Bone marrow (tissue), 2 donors: ENCODE measurements at regions not wholly inside any gene's neighbourhood (a gene's known extent, or its start where the extent isn't known, plus 50 kb on each side); places are given as distances from the start of the nearest gene placed in this dataset.

Experiments used
- DNase-seq, 2 donors: peaks; one replicate each; lab custom pipeline; 2025; lab: John Stamatoyannopoulos, UW

DNA sequence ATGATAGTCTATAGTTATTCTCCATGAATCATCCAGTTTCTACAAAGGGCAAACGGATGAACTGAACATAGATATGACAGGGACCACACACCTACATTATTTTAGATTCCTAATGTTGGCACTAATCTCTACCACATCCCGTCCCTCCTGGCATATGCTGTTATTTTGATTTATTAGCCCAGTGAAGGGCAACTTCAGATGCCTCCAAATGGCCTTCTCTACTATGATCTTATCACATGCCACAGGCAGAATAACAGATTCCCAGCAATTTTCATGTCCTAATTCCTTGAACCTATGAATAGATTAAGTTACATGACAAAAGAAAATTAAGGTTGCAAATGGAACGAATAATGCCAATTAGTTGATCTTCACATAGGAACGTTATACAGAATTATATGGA is 474.7 kb downstream of the ANKRD7 start:
- DNase-seq: no peak

DNA sequence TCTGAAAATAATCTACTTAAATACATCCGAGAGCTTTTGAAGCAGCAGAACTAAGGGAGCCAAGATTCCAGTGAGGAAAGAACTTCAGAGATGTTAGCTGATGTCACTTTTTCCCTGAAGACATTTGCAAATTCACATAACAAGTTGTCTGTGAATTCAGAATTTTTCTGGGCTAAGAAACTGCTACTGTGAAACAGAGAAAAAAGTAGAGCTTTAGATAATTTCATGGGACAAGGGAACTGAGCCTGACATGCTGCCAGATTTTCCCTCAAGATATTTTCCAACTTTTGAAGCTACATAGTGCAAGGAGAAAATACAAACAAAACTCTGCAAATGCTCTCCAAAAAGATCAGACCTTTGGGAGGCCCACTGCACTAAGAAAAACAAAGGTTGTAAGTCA is 484.2 kb downstream of the ANKRD7 start:
- DNase-seq: no peak

DNA sequence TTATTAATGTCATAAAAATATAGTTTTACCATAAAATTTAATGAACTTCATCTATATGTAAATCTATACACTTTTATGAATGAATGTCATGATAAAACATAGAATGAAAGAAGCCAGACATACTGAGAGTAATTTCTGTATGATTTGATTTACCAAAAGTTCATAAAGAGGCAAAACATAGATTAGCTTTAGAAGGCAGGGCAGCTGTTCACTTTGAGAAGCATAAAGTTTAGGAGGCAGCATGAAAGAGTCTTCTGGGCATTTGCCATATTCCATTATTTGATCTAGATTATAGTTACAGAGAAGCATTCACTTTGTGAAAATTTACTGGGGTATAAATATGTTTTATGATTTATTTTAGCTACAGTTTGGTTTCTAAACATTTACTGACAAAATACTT is 487.2 kb downstream of the ANKRD7 start:
- no peak for DNase-seq

DNA sequence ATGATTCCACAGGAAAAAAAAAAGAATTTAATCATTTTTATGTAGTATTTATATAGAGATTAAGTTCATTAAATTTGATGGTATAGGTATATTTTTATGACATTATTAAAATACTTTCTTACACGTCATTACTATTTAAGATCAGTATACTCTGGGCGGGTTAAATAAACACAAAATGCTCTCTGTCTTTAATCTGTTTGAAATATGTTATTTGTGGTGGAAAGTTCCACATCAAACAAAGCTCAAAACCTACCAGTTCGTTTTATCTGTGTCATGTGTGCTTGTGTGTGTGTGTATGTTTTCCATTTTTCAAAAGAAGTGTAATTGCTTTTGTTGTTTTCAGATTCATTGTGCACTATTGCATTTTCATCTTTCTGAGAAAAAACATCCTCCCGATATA is 488.5 kb downstream of the ANKRD7 start:
- no peak for DNase-seq

DNA sequence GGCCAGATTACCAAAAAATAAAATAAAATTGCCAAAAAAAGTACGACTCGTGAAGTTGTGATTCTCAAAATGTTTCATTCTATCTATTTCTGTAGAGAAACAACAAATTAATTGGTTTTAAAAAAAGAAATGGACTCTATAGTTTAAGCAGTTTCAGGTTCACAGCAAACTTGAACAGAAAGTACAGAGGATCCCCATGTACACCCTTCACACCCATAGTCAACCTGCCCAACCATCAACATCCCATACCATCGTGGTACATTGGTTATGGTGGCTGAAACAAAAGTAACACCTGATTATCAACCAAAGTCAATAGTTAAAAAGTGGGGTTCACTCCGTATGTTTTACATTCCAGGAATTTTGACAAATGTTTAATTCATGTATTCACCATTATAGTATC is 496.1 kb downstream of the ANKRD7 start:
- no peak for DNase-seq

DNA sequence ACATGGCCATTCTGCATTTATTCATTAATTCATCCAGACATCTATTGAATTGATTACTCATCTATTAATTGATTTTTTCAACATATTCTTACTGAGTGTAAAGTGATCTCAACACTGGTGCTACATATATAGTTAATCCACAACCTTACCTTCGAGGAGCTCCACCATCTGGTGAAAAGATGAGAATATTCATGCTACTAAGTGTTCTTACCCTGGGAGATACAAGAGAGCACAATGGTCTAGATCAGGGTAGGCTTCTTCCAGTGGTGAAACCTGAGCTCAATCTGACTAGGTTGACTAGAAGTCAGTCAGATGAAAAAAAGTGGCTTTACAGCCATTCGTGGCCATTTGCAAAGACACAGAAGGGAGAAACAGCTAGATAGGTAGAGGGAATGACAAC is 507.4 kb downstream of the ANKRD7 start:
- DNase-seq: no peak

DNA sequence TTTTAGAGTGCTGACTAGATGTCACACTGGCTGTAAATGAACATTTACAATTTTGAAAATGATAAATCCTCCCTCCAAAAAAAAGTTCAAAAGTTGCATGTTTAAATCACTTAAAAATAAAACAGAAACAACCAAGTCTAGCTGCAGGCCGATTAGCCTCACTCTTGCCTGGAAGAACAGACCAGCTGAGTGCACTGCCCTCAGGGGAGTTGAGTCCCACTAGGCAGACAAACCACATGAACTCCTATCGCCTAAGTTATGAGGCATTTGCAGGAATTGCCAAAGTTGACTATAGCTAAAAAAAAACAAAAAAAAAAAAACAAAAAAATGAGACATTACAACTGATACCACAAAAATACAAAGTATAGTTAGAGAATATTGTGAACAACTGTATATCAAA is 510.0 kb downstream of the ANKRD7 start:
- DNase-seq: no peak

DNA sequence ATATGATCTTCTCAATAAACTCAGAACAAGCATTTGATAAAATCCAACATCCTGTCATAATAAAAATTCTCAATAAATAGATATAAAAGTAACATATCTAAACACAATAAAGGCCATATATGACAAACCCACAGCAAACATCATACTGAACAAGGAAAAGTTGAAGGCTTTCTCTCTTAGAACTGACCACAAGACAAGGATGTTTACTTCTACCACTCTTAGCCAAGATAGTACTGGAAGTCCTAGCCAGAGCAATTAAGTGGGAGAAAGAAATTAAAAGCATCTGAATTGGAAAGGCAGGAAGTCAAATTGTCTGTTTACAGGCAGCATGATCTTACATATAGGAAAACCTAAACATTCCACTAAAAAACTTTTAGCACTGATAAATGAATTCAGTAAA is 510.9 kb downstream of the ANKRD7 start:
- DNase-seq: no peak

DNA sequence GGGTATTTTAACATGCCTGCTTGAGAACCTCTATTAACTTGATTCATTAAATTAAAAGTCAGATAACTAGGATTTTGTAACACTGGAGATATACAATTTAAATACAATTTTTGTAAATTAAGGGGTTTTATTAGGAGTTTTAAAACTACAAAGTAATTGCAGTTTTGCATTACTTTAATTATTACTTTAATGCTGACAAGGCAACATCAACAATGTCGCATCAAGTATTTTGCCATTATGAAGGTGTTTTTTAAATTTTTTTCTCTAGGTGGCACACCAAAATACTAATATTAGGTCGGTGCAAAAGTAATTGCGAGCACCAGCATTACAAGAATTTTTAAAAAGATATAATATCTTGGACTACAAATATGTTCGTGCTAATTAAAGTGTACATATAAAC is 513.4 kb downstream of the ANKRD7 start:
- no peak for DNase-seq

DNA sequence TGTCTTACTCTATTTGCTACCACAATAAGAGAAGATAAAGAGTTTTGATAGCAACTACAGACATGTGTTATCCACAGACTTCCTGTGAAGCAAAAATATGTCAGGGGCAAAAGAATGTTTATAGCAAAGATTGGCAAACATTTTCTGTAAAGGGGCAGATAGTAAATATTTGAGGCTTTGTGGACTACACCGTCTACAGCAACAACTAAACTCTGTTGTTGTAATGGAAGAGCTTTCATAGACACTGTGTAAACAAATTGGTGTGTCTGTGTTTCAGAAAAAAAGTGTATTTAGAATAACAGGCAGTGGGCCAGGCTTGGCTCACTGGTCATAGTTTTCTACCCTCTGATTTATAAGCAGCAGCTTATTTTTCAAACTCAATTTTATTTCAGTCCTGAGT is 521.4 kb downstream of the ANKRD7 start:
- no peak for DNase-seq

DNA sequence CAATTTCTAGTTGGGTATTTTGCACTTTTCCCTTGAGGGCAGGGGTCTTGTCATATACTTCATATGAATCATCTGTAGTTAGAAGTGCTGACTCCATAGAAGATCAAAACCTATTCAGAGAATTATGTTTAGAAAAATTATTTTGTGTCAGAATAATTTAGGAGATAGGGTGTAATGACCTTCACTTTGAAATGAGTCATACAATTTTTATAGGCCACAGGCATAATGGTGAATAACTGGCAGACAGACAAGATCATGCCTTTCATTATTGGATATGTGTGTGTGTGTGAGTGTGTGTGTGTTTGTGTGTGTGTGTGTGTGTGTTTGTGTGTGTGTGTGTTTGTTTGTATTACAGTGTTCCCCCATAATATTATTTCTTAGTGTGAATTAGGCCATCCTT is 523.0 kb downstream of the ANKRD7 start:
- DNase-seq: no peak

DNA sequence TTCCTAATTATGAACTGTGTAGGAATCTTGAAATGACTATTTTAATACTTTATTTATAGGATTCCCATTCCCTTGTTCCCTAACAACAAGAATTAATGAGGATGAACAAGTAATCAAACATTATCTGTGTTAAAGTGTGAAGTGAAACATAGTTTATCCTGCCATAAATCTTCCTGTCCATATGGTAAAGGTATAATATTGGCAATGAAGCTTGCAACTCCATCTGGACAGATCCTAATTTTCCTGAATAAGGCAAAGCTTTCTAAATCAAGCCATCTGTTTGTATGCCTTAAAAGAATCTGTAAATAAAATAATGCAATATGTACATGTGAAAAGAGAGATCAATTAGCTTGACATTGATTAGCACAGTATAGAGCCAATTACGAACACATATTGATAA is 529.0 kb downstream of the ANKRD7 start:
- DNase-seq: no peak

DNA sequence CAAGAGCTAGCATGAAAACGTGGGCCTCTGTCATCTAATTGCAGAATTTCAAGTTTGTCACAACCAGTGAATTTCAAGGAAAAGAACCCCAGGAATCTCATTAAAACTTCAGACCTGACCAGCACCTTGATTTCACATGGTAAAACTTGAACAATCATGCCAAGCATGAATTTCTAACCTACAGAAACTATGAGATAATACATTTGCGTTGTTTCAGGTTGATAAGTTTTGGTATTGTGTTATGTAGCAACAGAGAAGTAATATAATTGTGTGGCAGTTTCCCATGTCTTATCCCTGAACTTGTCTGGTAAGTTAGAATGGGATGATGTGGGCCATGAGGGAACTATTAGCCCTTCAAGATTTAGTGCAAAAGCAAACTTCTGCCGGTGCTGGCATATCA is 530.1 kb downstream of the ANKRD7 start:
- no peak for DNase-seq

DNA sequence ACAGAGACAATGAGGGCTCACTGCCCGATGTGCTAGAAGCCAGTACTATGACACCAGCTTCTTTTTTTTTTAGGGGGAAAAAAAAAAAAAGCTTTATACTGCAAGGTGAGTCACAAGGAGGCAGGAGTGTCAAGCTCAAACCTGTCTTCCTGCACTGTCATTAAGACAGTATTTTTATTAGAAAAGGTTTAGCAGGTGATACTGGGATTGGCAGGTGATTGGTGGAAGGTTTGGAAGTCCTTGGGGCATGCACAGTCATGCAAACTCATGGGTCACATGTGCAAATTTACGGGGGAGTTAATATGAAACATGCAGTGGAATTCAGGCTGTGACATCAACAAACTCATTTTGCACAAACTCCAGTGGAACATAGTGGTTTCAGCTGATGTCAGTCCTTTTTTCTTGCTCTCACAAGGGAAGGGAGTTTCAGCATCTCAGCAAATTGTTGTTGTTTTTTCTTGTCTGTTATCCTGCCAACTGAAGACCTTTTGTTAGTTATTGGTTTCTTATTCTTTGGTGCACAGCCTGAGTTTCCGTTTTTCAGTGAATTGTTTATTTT is 530.6 kb downstream of the ANKRD7 start:
- no peak for DNase-seq

DNA sequence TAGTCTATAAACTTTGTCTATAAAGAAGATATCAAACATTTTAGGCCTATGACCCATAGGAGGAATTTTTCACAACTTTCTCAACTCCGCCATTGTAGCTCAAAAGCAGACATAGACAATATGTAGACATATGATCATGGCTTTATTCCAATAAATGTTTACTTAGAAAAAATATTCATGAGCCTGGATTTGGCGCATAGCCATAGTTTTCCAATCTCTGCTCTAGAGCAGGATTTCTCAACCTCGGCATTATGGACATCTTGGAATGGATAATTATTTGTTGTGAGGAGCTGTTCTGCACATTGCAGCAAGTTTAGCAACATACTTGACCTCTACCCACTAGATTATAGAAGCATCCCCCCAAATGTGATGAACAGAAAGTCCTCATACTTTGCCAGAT is 532.6 kb downstream of the ANKRD7 start:
- no peak for DNase-seq

DNA sequence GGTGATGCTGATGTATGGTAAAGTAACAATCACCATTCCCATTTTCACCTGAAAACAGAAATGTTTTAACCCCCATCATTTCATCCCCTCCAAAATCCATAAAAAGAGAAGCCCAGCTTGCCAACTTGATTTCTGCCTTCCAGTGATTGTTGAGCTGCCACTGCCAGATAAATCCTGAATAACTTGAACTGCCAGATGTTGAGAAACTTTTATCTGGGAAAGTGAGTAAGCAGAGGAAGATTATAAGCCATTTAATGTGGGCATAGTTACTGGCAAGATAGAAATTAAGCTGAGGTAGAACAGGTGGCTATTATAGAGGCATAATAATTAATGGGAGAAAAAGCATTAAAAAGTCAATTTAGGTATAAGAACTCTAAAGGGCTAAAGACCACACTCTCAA is 534.1 kb downstream of the ANKRD7 start:
- DNase-seq: no peak

DNA sequence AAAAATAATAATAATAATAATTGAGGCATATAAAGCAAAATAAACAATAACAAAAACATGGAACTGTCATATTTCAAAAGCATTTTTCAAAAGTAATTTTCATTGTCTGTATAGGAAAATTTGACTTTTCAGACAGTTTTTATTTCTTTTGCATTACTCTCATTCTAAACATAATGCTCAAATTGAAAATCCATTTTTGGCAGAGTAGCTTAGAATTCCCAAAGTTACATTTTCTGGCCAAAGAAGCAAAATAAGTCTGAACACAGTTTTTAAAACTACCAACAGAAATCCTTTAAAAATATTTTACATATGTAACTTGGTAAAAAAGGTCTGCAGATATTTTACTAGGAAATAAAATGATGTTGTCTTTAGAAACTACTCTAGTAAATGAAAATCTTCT is 535.4 kb downstream of the ANKRD7 start:
- DNase-seq: no peak

DNA sequence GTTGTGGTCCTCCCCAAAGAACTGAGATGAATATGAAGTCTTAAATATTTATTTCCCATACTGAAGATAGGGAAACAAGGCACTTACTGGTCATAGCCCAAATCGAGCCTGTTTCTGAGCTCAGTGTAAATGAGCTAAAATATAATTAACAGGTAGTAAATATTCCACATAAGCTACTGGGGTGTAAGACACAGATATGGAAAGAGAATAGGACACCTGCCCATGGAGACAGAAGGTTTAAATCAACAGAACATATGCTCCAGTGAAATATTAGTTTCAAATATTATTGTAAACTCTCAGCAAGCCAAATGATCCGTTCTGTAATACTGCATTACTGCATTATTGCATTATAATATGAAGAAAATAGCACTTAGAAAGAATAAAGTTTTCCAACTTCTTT is 537.9 kb downstream of the ANKRD7 start:
- no peak for DNase-seq

DNA sequence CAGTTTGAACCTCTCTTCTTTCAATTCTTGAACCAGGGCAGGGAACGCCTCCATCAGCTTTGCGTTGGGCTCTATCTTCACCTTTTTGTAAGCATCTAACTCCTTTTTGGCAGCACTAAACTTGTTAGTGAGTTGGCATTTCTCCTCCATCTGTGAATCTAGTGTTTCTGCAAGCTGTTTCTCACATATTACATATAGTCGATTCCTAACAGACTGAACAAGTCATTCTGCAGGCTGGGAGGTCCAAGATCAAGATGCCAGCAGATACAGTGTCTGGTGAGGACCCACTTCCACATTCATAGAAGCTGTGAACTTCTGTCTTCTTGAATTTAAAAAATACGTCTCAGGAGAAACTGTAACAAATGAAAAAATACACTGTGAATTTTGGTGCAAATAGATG is 539.7 kb downstream of the ANKRD7 start:
- no peak for DNase-seq

DNA sequence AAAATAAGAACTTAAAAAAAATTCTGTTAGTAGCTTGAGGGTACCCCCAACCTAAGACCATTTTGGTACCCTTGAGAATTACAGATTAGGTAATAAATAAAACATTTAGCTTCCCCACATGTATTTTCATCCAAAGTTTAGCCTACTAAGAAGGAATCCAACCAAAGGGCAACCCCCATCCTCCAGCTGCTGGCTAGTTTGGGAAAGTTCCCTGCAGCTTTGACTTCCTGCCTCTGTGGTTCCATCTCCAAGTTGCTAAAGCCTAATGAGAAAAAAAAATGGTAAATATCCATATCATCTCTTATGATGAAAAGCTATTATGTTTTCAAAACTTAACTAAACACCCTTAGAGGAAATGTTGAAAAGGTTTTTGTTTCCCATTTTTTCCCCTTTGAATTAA is 547.2 kb downstream of the ANKRD7 start:
- no peak for DNase-seq

DNA sequence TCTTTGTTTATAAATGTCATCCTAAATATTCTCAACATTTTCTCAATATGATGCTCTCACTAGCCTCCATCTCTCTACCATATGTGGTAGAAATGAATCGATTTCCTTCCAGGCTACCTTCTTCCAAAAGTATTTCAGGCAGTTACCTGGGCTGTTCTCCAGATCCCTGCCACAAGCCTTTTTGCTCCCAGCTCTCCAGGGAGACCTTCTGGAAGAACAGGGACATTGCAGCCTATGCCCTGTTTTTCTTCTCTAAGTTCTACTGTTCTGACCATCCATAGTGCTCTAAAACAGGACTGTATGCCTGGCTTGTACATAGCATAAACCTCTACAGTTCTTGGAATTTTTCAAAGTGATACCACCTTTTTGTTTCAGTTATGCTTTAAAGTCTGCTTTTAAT is 552.8 kb downstream of the ANKRD7 start:
- no peak for DNase-seq

DNA sequence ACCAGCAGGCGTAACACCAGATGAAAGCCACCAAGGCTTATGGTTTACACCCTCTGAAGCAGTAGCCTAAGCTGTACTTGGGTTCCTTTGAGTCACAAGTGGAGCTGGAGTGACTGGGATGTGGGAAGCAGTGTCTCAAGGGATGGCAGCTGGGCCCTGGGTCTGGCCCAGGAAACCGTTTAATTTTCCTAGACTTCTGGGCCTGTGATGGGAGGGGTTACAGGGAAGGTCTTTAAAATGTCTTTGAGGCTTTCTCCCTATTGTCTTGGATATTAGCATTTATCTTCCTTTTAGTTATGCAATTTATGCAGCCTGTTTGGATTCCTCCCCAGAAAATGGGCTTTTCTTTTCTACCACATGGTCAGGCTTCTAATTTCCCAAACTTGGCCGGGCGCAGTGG is 568.2 kb downstream of the ANKRD7 start:
- no peak for DNase-seq

DNA sequence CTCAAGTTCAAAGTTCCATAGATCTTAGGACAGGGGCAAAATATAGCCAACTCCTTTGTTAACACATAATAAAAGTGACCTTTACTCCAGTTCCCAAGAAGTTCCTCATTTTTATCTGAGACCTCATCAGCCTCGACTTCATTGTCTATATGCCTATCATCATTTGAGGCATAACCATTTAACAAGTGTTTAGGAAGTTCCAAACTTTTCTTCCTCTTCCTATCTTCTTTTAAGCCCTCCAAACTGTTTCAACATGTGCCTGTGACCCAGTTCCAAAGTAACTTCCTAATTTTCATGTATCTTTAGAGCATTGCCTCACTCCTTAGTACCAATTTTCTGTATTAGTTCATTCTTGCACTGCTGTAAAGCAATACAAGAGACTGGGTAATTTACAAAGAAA is 569.1 kb downstream of the ANKRD7 start:
- no peak for DNase-seq

DNA sequence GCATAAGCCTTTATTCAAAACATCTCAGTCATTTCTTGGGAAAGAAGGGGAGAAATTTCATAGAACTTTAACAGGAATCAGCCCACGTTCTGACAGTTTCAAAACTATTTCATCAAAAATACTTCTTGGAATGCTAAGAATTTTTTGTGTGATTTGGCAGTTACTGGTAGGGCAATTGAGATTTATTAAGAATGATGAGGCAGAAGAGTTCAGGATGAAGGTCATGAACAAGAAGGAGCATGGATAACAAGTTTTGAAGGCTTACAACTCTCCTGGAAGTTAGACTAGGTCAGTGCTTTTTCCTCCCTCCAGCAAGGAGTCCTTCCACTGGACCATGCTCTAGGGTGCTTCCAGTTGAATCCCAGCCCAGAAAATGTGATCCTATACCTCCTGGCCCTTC is 569.9 kb downstream of the ANKRD7 start:
- DNase-seq: no peak

DNA sequence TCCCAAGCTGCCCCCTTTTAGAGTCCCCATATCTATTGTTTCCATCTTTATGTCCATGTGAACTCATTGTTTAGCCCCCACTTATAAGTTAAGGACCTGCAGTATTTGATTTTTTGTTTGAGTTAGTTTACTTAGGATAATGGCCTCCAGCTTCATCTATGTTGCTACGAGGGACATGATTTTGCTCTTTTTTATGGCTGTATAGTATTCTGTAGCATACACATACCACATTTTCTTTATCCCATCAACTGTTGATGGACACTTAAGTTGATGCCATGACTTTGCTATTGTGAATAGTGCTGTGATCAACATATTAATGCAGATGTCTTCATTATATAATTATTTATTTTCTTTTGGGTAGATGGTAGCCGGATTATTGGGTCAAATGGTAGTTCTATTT is 576.9 kb downstream of the ANKRD7 start:
- no peak for DNase-seq
